ENCODE measurements at regions not wholly inside any gene's neighbourhood (a gene's known extent, or its start where the extent isn't known, plus 50 kb on each side); places are given as distances from the start of the nearest gene placed in this dataset.

DNA sequence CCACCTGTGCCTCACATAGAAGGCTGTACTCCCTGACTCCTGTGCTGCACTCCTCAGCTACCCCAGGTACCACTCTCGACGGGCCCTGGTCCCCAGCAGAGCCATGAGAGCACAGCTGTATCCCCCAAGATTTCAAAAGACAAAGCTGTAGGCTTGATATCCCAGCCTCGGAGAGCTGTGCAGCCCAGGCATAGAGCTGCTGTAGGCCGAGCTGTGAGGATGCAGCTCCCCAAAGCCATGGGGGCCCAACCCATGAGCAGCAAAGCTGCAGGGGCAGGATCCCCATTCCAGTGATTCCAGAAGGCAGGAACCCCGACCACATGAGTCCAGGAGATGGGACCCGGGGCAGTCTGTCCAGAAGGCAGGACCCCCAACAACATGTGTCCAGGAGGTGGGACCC, 123.8 kb upstream of the CBLN2 start:
- ChIA-PET POLR2A (no interaction called here), CTCF (ENCODE audit: unreplicated experiment) (no interaction called here)
- Histone ChIP-seq H3K9me3 (ENCODE audit: low read length) (no peaks in the 10 kb centered on the region), H3K79me2 (ENCODE audit: insufficient read depth, low read depth, low read length) (no peaks in the 10 kb centered on the region), H3K9me2 (ENCODE audit: insufficient read depth, low read length) (no peaks in the 10 kb centered on the region), H3K36me3 (ENCODE audit: insufficient read depth, low read length) (no peaks in the 10 kb centered on the region), H3K4me1 (ENCODE audit: insufficient read depth, low read length, poor library complexity, severe bottlenecking) (no peaks in the 10 kb centered on the region), H4K20me1 (ENCODE audit: insufficient read depth, low read length) (no peaks in the 10 kb centered on the region), H3K4me2 (ENCODE audit: low read length) (no peak overlapping the region), H3K27ac (ENCODE audit: low read depth, low read length, poor library complexity, severe bottlenecking) (no peak overlapping the region), H2AFZ (ENCODE audit: low read length) (no peak overlapping the region), H3K4me3 (ENCODE audit: low read depth, low read length, poor library complexity, severe bottlenecking) (no peak overlapping the region)
- no TSS peak for BruUV-seq (replicated peaks)
- intact Hi-C loops (cut with micrococcal nuclease; ENCODE audit: unreplicated experiment): no loop called here
- TF ChIP-seq EZH2phosphoT487 (IDR thresholded peaks at IDR 0.05; ENCODE audit: borderline replicate concordance, low read depth, low read length): no peak
- TF ChIP-seq, protein P1, sequence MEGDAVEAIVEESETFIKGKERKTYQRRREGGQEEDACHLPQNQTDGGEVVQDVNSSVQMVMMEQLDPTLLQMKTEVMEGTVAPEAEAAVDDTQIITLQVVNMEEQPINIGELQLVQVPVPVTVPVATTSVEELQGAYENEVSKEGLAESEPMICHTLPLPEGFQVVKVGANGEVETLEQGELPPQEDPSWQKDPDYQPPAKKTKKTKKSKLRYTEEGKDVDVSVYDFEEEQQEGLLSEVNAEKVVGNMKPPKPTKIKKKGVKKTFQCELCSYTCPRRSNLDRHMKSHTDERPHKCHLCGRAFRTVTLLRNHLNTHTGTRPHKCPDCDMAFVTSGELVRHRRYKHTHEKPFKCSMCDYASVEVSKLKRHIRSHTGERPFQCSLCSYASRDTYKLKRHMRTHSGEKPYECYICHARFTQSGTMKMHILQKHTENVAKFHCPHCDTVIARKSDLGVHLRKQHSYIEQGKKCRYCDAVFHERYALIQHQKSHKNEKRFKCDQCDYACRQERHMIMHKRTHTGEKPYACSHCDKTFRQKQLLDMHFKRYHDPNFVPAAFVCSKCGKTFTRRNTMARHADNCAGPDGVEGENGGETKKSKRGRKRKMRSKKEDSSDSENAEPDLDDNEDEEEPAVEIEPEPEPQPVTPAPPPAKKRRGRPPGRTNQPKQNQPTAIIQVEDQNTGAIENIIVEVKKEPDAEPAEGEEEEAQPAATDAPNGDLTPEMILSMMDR (conservative IDR thresholded peaks at IDR 0.05; ENCODE audit: low read length): no peak
- DNase-seq (ENCODE audit: low spot score): no peak

- POLR2A ChIA-PET: interaction anchor here (0.7 kb wide), 1 partner anchor 829 kb away, joined by 5 read pairs; no protein-coding TSS in a partner anchor
Measured at GRCh38 chr18:72652990-72653593, 109.0 kb upstream of the CBLN2 start.

GRCh38 chr18:72651033-72651432, 106.9 kb upstream of the CBLN2 start:
- no peaks in the 10 kb centered on the region for H3K9me2 ChIP-seq (ENCODE audit: insufficient read depth, low read length)
- H3K4me3 ChIP-seq (ENCODE audit: low read depth, low read length, poor library complexity, severe bottlenecking): no peak overlapping the region
- H2AFZ ChIP-seq (ENCODE audit: low read length): no peak overlapping the region
- BruUV-seq (replicated peaks): no TSS peak
- H3K36me3 ChIP-seq (ENCODE audit: insufficient read depth, low read length): no peaks in the 10 kb centered on the region
- intact Hi-C loops (cut with micrococcal nuclease; ENCODE audit: unreplicated experiment): no loop called here
- DNase-seq (ENCODE audit: low spot score): no peak
- H3K4me2 ChIP-seq (ENCODE audit: low read length): no peak overlapping the region
- H3K4me1 ChIP-seq (ENCODE audit: insufficient read depth, low read length, poor library complexity, severe bottlenecking): no peaks in the 10 kb centered on the region
- H3K27ac ChIP-seq (ENCODE audit: low read depth, low read length, poor library complexity, severe bottlenecking): no peak overlapping the region
- H3K9me3 ChIP-seq (ENCODE audit: low read length): no peaks in the 10 kb centered on the region
- H4K20me1 ChIP-seq (ENCODE audit: insufficient read depth, low read length): no peaks in the 10 kb centered on the region
- TF ChIP-seq, protein P1 (conservative IDR thresholded peaks at IDR 0.05; ENCODE audit: low read length): no peak
- no peak for TF ChIP-seq EZH2phosphoT487 (IDR thresholded peaks at IDR 0.05; ENCODE audit: borderline replicate concordance, low read depth, low read length)
- ChIA-PET POLR2A (no interaction called here), CTCF (ENCODE audit: unreplicated experiment) (no interaction called here)
- no peaks in the 10 kb centered on the region for H3K79me2 ChIP-seq (ENCODE audit: insufficient read depth, low read depth, low read length)

More at GRCh38 chr18:72652990-72653593, 109.0 kb upstream of the CBLN2 start:
- H3K9me3 ChIP-seq (ENCODE audit: low read length): no peaks in the 10 kb centered on the region
- no peaks in the 10 kb centered on the region for H3K9me2 ChIP-seq (ENCODE audit: insufficient read depth, low read length)
- no peaks in the 10 kb centered on the region for H4K20me1 ChIP-seq (ENCODE audit: insufficient read depth, low read length)
- CTCF ChIA-PET (ENCODE audit: unreplicated experiment): no interaction called here
- H3K4me3 ChIP-seq (ENCODE audit: low read depth, low read length, poor library complexity, severe bottlenecking): no peak overlapping the region
- H3K27ac ChIP-seq (ENCODE audit: low read depth, low read length, poor library complexity, severe bottlenecking): no peak overlapping the region
- no TSS peak for BruUV-seq (replicated peaks)
- intact Hi-C loops (cut with micrococcal nuclease; ENCODE audit: unreplicated experiment): no loop called here
- H2AFZ ChIP-seq (ENCODE audit: low read length): no peak overlapping the region
- H3K36me3 ChIP-seq (ENCODE audit: insufficient read depth, low read length): no peaks in the 10 kb centered on the region
- no peaks in the 10 kb centered on the region for H3K79me2 ChIP-seq (ENCODE audit: insufficient read depth, low read depth, low read length)
- H3K4me1 ChIP-seq (ENCODE audit: insufficient read depth, low read length, poor library complexity, severe bottlenecking): no peaks in the 10 kb centered on the region
- H3K4me2 ChIP-seq (ENCODE audit: low read length): no peak overlapping the region
- TF ChIP-seq, protein P1 (conservative IDR thresholded peaks at IDR 0.05; ENCODE audit: low read length): peak; percentile 65
- no peak for TF ChIP-seq EZH2phosphoT487 (IDR thresholded peaks at IDR 0.05; ENCODE audit: borderline replicate concordance, low read depth, low read length)
- DNase-seq (ENCODE audit: low spot score): peak; percentile 25

Measured in OCI-LY7 (cell line).